DND-41 (cell line): ENCODE measurements at regions not wholly inside any gene's neighbourhood (a gene's known extent, or its start where the extent isn't known, plus 50 kb on each side); places are given as distances from the start of the nearest gene placed in this dataset.

ENCODE experiments used
- ATAC-seq: fragments of 200-7000 bp; cut with Tn5 transposase; 3 replicates; pipeline ENCODE4 v1.9.1; 2021; ENCODE audit warnings: low read depth; ENCODE audit not compliant: insufficient read depth
- DNase-seq: peaks from one replicate; pipeline ENCODE4 v3.0.0-alpha.2; 2020
- H2AFZ ChIP-seq: 2 replicates; pipeline ENCODE4 v1.6.0; 2012; ENCODE audit warnings: low read depth, low read length
- H3K27ac ChIP-seq: 2 replicates; pipeline ENCODE4 v1.5.1; 2012; ENCODE audit warnings: low read length, inconsistent platforms
- H3K27me3 ChIP-seq: fragments of 200-600 bp; sonication (generic); 2 replicates; pipeline ENCODE4 v1.6.0; 2012; ENCODE audit warnings: low read length, mild to moderate bottlenecking, inconsistent platforms; ENCODE audit not compliant: insufficient read depth, poor library complexity
- H3K36me3 ChIP-seq: 2 replicates; pipeline ENCODE4 v1.5.1; 2012; ENCODE audit warnings: low read length, inconsistent platforms; ENCODE audit not compliant: insufficient read depth
- H3K4me1 ChIP-seq: 2 replicates; pipeline ENCODE4 v1.5.1; 2012; ENCODE audit warnings: mild to moderate bottlenecking, low read length; ENCODE audit not compliant: insufficient read depth
- H3K4me2 ChIP-seq: 2 replicates; pipeline ENCODE4 v1.6.0; 2012; ENCODE audit warnings: mild to moderate bottlenecking, moderate library complexity, low read length, inconsistent platforms; ENCODE audit not compliant: insufficient read depth
- H3K4me3 ChIP-seq, 2 experiments: fragments of 200-600 bp in 1 of 2; shearing (Covaris generic) in 1 of 2; 2 replicates each; pipeline ENCODE4 v1.5.1; 2012 to 2016; ENCODE audit warnings: inconsistent platforms in 2 of 2, low read length in 2 of 2, mild to moderate bottlenecking in 2 of 2, low read depth in 1 of 2, moderate library complexity in 1 of 2
- H3K79me2 ChIP-seq: 2 replicates; pipeline ENCODE4 v1.6.0; 2012; ENCODE audit warnings: low read length, inconsistent platforms; ENCODE audit not compliant: insufficient read depth
- H3K9ac ChIP-seq: 2 replicates; pipeline ENCODE4 v1.6.0; 2012; ENCODE audit warnings: low read depth, mild to moderate bottlenecking, inconsistent platforms, low read length, moderate library complexity
- H3K9me3 ChIP-seq: 2 replicates; pipeline ENCODE4 v1.5.1; 2012; ENCODE audit warnings: low read length, moderate library complexity, mild to moderate bottlenecking, inconsistent platforms; ENCODE audit not compliant: insufficient read depth, severe bottlenecking
- H4K20me1 ChIP-seq: 2 replicates; pipeline ENCODE4 v1.6.0; 2012; ENCODE audit warnings: low read length; ENCODE audit not compliant: insufficient read depth
- CTCF ChIP-seq: IDR thresholded peaks from 2 replicates; pipeline ENCODE4 v1.5.1; 2012; ENCODE audit warnings: borderline replicate concordance, low read length, moderate library complexity, mild to moderate bottlenecking; ENCODE audit not compliant: poor library complexity, severe bottlenecking; ENCODE audit errors: extremely low read depth
- EZH2 ChIP-seq: IDR thresholded peaks from 3 replicates; pipeline ENCODE4 v1.6.1; 2012; ENCODE audit warnings: borderline replicate concordance, low read depth, mild to moderate bottlenecking, moderate library complexity, low read length, inconsistent platforms; ENCODE audit not compliant: severe bottlenecking

- no peak overlapping the region for H3K4me2 ChIP-seq
These were observed 2055.1 kb upstream of the CELF4 start for GRCh38 chr18:39620551-39621168.

GRCh38 chr18:39618265-39619003 lies 2052.8 kb upstream of the CELF4 start:
- no peak for DNase-seq
- TF ChIP-seq CTCF (no peak), EZH2 (no peak)

More at GRCh38 chr18:39620551-39621168, 2055.1 kb upstream of the CELF4 start:
- Histone ChIP-seq H3K27me3 (no peaks in the 10 kb centered on the region), H3K9me3 (no peaks in the 10 kb centered on the region), H3K27ac (no peak overlapping the region), H2AFZ (no peak overlapping the region), H3K9ac (no peak overlapping the region), H3K4me1 (peaks cover 3% of the 10 kb centered on the region), H3K4me3 (no peak overlapping the region), H3K36me3 (no peaks in the 10 kb centered on the region), H4K20me1 (no peaks in the 10 kb centered on the region), H3K79me2 (no peaks in the 10 kb centered on the region)
- DNase-seq: no peak
- no peak for ATAC-seq
- TF ChIP-seq EZH2 (no peak), CTCF (no peak)

GRCh38 chr18:39611381-39612100 lies 2045.9 kb upstream of the CELF4 start:
- H3K4me3 ChIP-seq: no peak overlapping the region
- peaks cover 15% of the 10 kb centered on the region for H3K4me1 ChIP-seq
- H3K27me3 ChIP-seq: no peaks in the 10 kb centered on the region
- DNase-seq (no peak), ATAC-seq (no peak)
- H3K4me2 ChIP-seq: no peak overlapping the region
- no peaks in the 10 kb centered on the region for H4K20me1 ChIP-seq
- no peak overlapping the region for H2AFZ ChIP-seq
- no peak overlapping the region for H3K9ac ChIP-seq
- no peaks in the 10 kb centered on the region for H3K79me2 ChIP-seq
- no peaks in the 10 kb centered on the region for H3K9me3 ChIP-seq
- H3K27ac ChIP-seq: no peak overlapping the region
- TF ChIP-seq EZH2 (no peak), CTCF (no peak)
- H3K36me3 ChIP-seq: no peaks in the 10 kb centered on the region

More at GRCh38 chr18:39618265-39619003, 2052.8 kb upstream of the CELF4 start:
- no peaks in the 10 kb centered on the region for H3K36me3 ChIP-seq
- H4K20me1 ChIP-seq: no peaks in the 10 kb centered on the region
- H3K9ac ChIP-seq: no peak overlapping the region
- no peak overlapping the region for H3K4me3 ChIP-seq
- H3K4me2 ChIP-seq: no peak overlapping the region
- H3K27ac ChIP-seq: no peak overlapping the region
- H2AFZ ChIP-seq: no peak overlapping the region
- no peak for ATAC-seq
- H3K9me3 ChIP-seq: no peaks in the 10 kb centered on the region
- H3K4me1 ChIP-seq: peaks cover 12% of the 10 kb centered on the region
- H3K79me2 ChIP-seq: no peaks in the 10 kb centered on the region
- no peaks in the 10 kb centered on the region for H3K27me3 ChIP-seq
